HG02840 (cell line): ENCODE measurements at regions not wholly inside any gene's neighbourhood (a gene's known extent, or its start where the extent isn't known, plus 50 kb on each side); places are given as distances from the start of the nearest gene placed in this dataset.
"Not testable (repeated sequence)": the region's sequence is repeated elsewhere in the genome, so short reads cannot be mapped to it uniquely, and the experiment has no call there.

Source experiments
- ATAC-seq: cut with Tn5 transposase; IDR thresholded peaks from one replicate; pipeline ENCODE4 v1.9.1; 2021; ENCODE audit warnings: mild to moderate bottlenecking, moderate library complexity, moderate number of reproducible peaks; ENCODE audit not compliant: unreplicated experiment, low FRiP score

- no peak for ATAC-seq
These were observed 428.4 kb downstream of the EFNB2 start for GRCh38 chr13:106107061-106107460.

GRCh38 chr13:106105153-106105552 lies 430.3 kb downstream of the EFNB2 start:
- ATAC-seq = no peak

GRCh38 chr13:106104281-106104901 lies 431.1 kb downstream of the EFNB2 start:
- ATAC-seq = no peak

- ATAC-seq = no peak
These were observed 431.7 kb downstream of the EFNB2 start for GRCh38 chr13:106103779-106104178.

- no peak for ATAC-seq
These were observed 432.7 kb downstream of the EFNB2 start for GRCh38 chr13:106102786-106103185.

- no peak for ATAC-seq
These were observed 434.3 kb downstream of the EFNB2 start for GRCh38 chr13:106101201-106101600.

- no peak for ATAC-seq
These were observed 435.1 kb downstream of the EFNB2 start for GRCh38 chr13:106100171-106100919.

- no peak for ATAC-seq
These were observed 435.7 kb downstream of the EFNB2 start for GRCh38 chr13:106099765-106100164.

GRCh38 chr13:106098778-106099177 lies 436.7 kb downstream of the EFNB2 start:
- no peak for ATAC-seq

GRCh38 chr13:106096661-106097092 lies 438.8 kb downstream of the EFNB2 start:
- no peak for ATAC-seq

GRCh38 chr13:106095919-106096318 lies 439.5 kb downstream of the EFNB2 start:
- no peak for ATAC-seq

GRCh38 chr13:106095406-106095805 lies 440.1 kb downstream of the EFNB2 start:
- ATAC-seq = no peak

GRCh38 chr13:106090001-106090400 lies 445.5 kb downstream of the EFNB2 start:
- no peak for ATAC-seq

GRCh38 chr13:106089261-106089980 lies 446.0 kb downstream of the EFNB2 start:
- ATAC-seq = no peak

- no peak for ATAC-seq
These were observed 447.4 kb downstream of the EFNB2 start for GRCh38 chr13:106088085-106088484.

- no peak for ATAC-seq
These were observed 448.3 kb downstream of the EFNB2 start for GRCh38 chr13:106087201-106087600.

- ATAC-seq = no peak
These were observed 451.7 kb downstream of the EFNB2 start for GRCh38 chr13:106083620-106084350.

GRCh38 chr13:106081221-106081620 lies 454.2 kb downstream of the EFNB2 start:
- not testable (repeated sequence) for ATAC-seq

GRCh38 chr13:106078191-106078590 lies 457.3 kb downstream of the EFNB2 start:
- no peak for ATAC-seq

- no peak for ATAC-seq
These were observed 458.4 kb downstream of the EFNB2 start for GRCh38 chr13:106077017-106077416.

GRCh38 chr13:106072014-106072413 lies 463.4 kb downstream of the EFNB2 start:
- no peak for ATAC-seq
